HAP-1 (cell line): ENCODE measurements at regions not wholly inside any gene's neighbourhood (a gene's known extent, or its start where the extent isn't known, plus 50 kb on each side); places are given as distances from the start of the nearest gene placed in this dataset.

Experiments used
- DNase-seq, 2 experiments: peaks; one replicate each; pipeline ENCODE4 v3.0.0-alpha.2; 2016 to 2020; ENCODE audit warnings: low spot score in 2 of 2
- H3K27me3 ChIP-seq: fragments of 250-450 bp; sonication (Bioruptor Pico); 2 replicates; pipeline ENCODE4 v1.5.1; 2020; ENCODE audit warnings: low read depth, mild to moderate bottlenecking, moderate library complexity
- H3K36me3 ChIP-seq: fragments of 250-450 bp; sonication (Bioruptor Pico); replicated peaks from 2 replicates; pipeline ENCODE4 v1.5.1; 2020; ENCODE audit warnings: mild to moderate bottlenecking
- H3K4me1 ChIP-seq: fragments of 250-450 bp; sonication (Bioruptor Pico); 2 replicates; pipeline ENCODE4 v1.5.1; 2020; ENCODE audit warnings: mild to moderate bottlenecking
- H3K4me3 ChIP-seq: fragments of 250-450 bp; sonication (Bioruptor Pico); 2 replicates; pipeline ENCODE4 v1.5.1; 2020; ENCODE audit warnings: mild to moderate bottlenecking, moderate library complexity
- H3K9me3 ChIP-seq: fragments of 250-450 bp; sonication (Bioruptor Pico); 2 replicates; pipeline ENCODE4 v1.5.1; 2020; ENCODE audit warnings: mild to moderate bottlenecking, moderate library complexity
- in situ Hi-C: fragments of 300-500 bp; cut with MboI; formaldehyde crosslinking; loops from 3 replicates; pipeline ENCODE4 v1.14.3; 2020; ENCODE audit warnings: low sequenced_read_pairs, inconsistent platforms, mixed read lengths

GRCh38 chr17:68697850-68698361 is 96.7 kb upstream of the FAM20A start:
- no peaks in the 10 kb centered on the region for H3K4me1 ChIP-seq
- in situ Hi-C loops = no loop called here
- no peak for DNase-seq
- H3K4me3 ChIP-seq = no peak overlapping the region
- no peaks in the 10 kb centered on the region for H3K27me3 ChIP-seq
- no peaks in the 10 kb centered on the region; the same call in 1 of the 2 replicates for H3K9me3 ChIP-seq
- H3K36me3 ChIP-seq = no peaks in the 10 kb centered on the region

GRCh38 chr17:68695659-68696058 is 94.5 kb upstream of the FAM20A start:
- no peaks in the 10 kb centered on the region for H3K36me3 ChIP-seq
- no peaks in the 10 kb centered on the region for H3K4me1 ChIP-seq
- no peaks in the 10 kb centered on the region; the same call in 1 of the 2 replicates for H3K9me3 ChIP-seq
- H3K27me3 ChIP-seq = no peaks in the 10 kb centered on the region
- in situ Hi-C loops = no loop called here
- no peak for DNase-seq
- H3K4me3 ChIP-seq = no peak overlapping the region

DNA sequence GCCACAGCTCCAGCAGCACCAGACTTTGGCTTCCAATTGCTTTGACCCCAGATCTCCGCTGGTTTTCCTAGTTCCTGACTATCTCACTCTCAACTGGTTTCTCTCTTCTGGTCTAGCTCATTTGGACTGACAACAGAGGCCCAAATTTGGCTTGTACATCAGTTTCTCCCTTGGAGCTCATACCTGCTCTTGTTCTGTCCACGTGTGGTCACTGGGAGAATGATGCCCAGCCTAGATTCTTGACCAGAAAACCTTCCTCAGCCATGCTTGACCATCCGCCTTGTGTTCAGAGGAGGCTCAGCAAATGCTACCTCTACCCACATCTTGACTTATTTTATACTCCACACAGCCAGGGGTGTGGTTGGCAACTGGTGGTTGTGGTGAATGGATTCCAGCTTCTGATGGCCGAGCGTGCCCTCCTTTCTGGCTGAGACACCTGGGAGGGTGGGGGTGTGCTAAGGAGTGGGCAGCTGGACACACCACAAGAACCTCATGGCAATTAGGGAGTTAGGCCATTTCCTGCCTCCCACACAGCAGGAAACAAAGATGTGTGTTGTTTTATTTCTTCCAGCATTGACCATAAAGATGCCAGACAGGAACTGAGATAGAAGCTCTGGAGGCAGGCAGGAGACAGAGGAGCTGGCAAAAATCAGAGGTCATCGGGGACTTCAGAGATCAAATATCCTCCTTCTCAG is 93.8 kb upstream of the FAM20A start:
- in situ Hi-C loops = no loop called here
- H3K4me3 ChIP-seq = no peak overlapping the region
- no peaks in the 10 kb centered on the region for H3K36me3 ChIP-seq
- H3K27me3 ChIP-seq = no peaks in the 10 kb centered on the region
- H3K9me3 ChIP-seq = no peaks in the 10 kb centered on the region; the same call in 1 of the 2 replicates
- no peak for DNase-seq
- no peaks in the 10 kb centered on the region for H3K4me1 ChIP-seq

- DNase-seq = no peak
- Histone ChIP-seq H3K9me3 (no peaks in the 10 kb centered on the region; the same call in 1 of the 2 replicates), H3K36me3 (no peaks in the 10 kb centered on the region), H3K27me3 (no peaks in the 10 kb centered on the region), H3K4me1 (no peaks in the 10 kb centered on the region), H3K4me3 (no peak overlapping the region)
- in situ Hi-C loops = no loop called here
Measured at GRCh38 chr17:68693896-68694295, 92.7 kb upstream of the FAM20A start.

DNA sequence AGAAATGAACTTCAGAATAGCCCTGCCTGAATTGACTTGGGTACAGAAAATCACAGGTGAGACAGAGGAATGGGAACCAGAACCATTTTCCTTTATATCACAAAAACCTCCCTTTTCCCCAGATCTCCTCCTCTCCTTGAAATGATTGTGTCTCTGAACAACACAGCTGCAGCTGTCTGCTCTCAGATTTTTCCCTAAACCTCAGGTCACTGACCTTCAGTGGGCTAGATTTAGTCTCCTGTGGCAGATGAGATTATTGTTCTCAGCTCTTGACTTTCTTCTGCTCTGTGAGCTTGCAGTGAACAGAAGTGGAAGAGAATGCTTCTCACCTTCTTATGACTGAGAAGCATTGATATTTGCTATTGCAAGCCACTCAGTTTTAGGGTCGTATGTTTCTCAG is 92.3 kb upstream of the FAM20A start:
- in situ Hi-C loops = no loop called here
- Histone ChIP-seq H3K4me3 (no peak overlapping the region), H3K9me3 (no peaks in the 10 kb centered on the region; the same call in 1 of the 2 replicates), H3K4me1 (no peaks in the 10 kb centered on the region), H3K27me3 (no peaks in the 10 kb centered on the region), H3K36me3 (no peaks in the 10 kb centered on the region)
- no peak for DNase-seq

GRCh38 chr17:68686108-68686988 is 85.2 kb upstream of the FAM20A start:
- in situ Hi-C loops = no loop called here
- no peaks in the 10 kb centered on the region for H3K36me3 ChIP-seq
- no peaks in the 10 kb centered on the region; the same call in 1 of the 2 replicates for H3K9me3 ChIP-seq
- H3K27me3 ChIP-seq = no peaks in the 10 kb centered on the region
- no peak overlapping the region for H3K4me3 ChIP-seq
- H3K4me1 ChIP-seq = no peaks in the 10 kb centered on the region
- DNase-seq = no peak

DNA sequence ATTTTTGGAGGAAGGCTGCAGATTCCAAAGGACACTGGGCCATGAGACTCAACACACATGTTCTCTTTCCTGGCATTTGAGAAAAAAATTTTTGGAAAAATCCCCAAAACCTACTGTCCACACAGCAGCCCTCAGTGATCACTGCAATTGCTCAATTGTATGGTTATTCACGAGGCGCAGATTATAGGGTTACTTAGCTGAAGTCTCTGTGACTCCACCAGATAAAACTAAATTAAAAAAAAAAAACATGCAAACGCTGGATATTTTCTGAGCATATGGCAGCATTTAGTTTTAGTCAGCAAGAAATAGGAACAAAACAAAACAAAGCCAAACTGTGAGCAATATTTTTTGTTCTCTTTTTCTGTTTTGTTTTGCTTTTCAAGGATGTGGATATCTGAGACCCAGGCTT is 83.8 kb upstream of the FAM20A start:
- in situ Hi-C loops = no loop called here
- DNase-seq = no peak
- no peaks in the 10 kb centered on the region for H3K36me3 ChIP-seq

DNA sequence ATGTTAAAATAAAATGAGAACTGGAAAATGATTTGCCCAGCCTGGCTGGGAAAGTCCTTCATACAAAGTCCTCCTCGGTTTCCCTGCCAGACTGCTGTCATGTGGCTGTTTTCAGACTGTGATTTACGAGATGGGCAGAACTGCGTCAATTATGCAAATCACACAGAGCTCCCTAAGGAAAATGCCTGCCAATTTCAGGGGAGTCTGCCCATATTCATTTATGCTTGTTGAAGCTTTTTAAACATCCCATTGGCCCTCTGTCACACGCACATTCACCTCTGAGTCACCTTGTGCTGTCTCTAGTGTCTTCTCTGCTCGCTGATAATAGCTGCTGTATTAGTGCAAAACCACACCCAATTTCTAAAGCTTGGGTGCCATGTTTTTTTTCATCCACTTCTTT is 81.7 kb upstream of the FAM20A start:
- Histone ChIP-seq H3K36me3 (no peaks in the 10 kb centered on the region), H3K9me3 (no peaks in the 10 kb centered on the region), H3K4me1 (no peaks in the 10 kb centered on the region), H3K27me3 (no peaks in the 10 kb centered on the region), H3K4me3 (no peak overlapping the region)
- peak in 1 of 2 experiments; percentile 13 for DNase-seq
- in situ Hi-C loops = no loop called here

More for the DNA sequence above, 83.8 kb upstream of the FAM20A start:
- Histone ChIP-seq H3K27me3 (no peaks in the 10 kb centered on the region), H3K4me3 (no peak overlapping the region), H3K4me1 (no peaks in the 10 kb centered on the region), H3K9me3 (no peaks in the 10 kb centered on the region)

GRCh38 chr17:68679882-68680281 is 78.7 kb upstream of the FAM20A start:
- H3K27me3 ChIP-seq = no peaks in the 10 kb centered on the region
- DNase-seq = no peak
- H3K36me3 ChIP-seq = no peaks in the 10 kb centered on the region
- H3K4me3 ChIP-seq = no peak overlapping the region
- no peaks in the 10 kb centered on the region for H3K9me3 ChIP-seq
- in situ Hi-C loops = no loop called here
- H3K4me1 ChIP-seq = no peaks in the 10 kb centered on the region

GRCh38 chr17:68676856-68677255 is 75.7 kb upstream of the FAM20A start:
- no peak overlapping the region for H3K4me3 ChIP-seq
- in situ Hi-C loops = no loop called here
- H3K27me3 ChIP-seq = peaks cover 2% of the 10 kb centered on the region; the same call in 1 of the 2 replicates
- no peak for DNase-seq
- H3K36me3 ChIP-seq = no peaks in the 10 kb centered on the region
- H3K9me3 ChIP-seq = no peaks in the 10 kb centered on the region
- peaks cover 2% of the 10 kb centered on the region; the same call in 1 of the 2 replicates for H3K4me1 ChIP-seq

GRCh38 chr17:68675723-68676122 is 74.6 kb upstream of the FAM20A start:
- H3K27me3 ChIP-seq = peaks cover 3% of the 10 kb centered on the region; the same call in 1 of the 2 replicates

GRCh38 chr17:68674029-68674925 is 73.1 kb upstream of the FAM20A start:
- peaks cover 3% of the 10 kb centered on the region; the same call in 1 of the 2 replicates for H3K27me3 ChIP-seq
- no peak overlapping the region for H3K4me3 ChIP-seq
- no peaks in the 10 kb centered on the region for H3K9me3 ChIP-seq
- in situ Hi-C loops = no loop called here
- DNase-seq = no peak
- H3K4me1 ChIP-seq = peaks cover 2% of the 10 kb centered on the region; the same call in 1 of the 2 replicates
- H3K36me3 ChIP-seq = no peaks in the 10 kb centered on the region

More at GRCh38 chr17:68675723-68676122, 74.6 kb upstream of the FAM20A start:
- Histone ChIP-seq H3K36me3 (no peaks in the 10 kb centered on the region), H3K4me1 (peaks cover 2% of the 10 kb centered on the region; the same call in 1 of the 2 replicates), H3K9me3 (no peaks in the 10 kb centered on the region), H3K4me3 (no peak overlapping the region)
- DNase-seq = no peak
- in situ Hi-C loops = no loop called here
